HG03378 (cell line): ENCODE measurements at regions not wholly inside any gene's neighbourhood (a gene's known extent, or its start where the extent isn't known, plus 50 kb on each side); places are given as distances from the start of the nearest gene placed in this dataset.

ENCODE experiments used
- ATAC-seq: cut with Tn5 transposase; IDR thresholded peaks from one replicate; pipeline ENCODE4 v1.9.1; 2021; ENCODE audit warnings: mild to moderate bottlenecking, moderate library complexity; ENCODE audit not compliant: unreplicated experiment

- no peak for ATAC-seq
Measured at GRCh38 chr10:90571481-90572258, 286.2 kb downstream of the HTR7 start.

- no peak for ATAC-seq
Measured at GRCh38 chr10:90575125-90575524, 282.7 kb downstream of the HTR7 start.

- ATAC-seq, result no peak
Measured at GRCh38 chr10:90577569-90577968, 280.3 kb downstream of the HTR7 start.

GRCh38 chr10:90579602-90580242 is 278.1 kb downstream of the HTR7 start:
- ATAC-seq, result no peak

GRCh38 chr10:90583416-90583815 is 274.4 kb downstream of the HTR7 start:
- ATAC-seq, result no peak

GRCh38 chr10:90587081-90587491 is 270.8 kb downstream of the HTR7 start:
- no peak for ATAC-seq

GRCh38 chr10:90587561-90587960 is 270.3 kb downstream of the HTR7 start:
- no peak for ATAC-seq

GRCh38 chr10:90588222-90588621 is 269.6 kb downstream of the HTR7 start:
- ATAC-seq, result no peak

- no peak for ATAC-seq
Measured at GRCh38 chr10:90589825-90590224, 268.0 kb downstream of the HTR7 start.

GRCh38 chr10:90591629-90592028 is 266.2 kb downstream of the HTR7 start:
- ATAC-seq, result no peak

GRCh38 chr10:90592638-90593302 is 265.1 kb downstream of the HTR7 start:
- no peak for ATAC-seq

- ATAC-seq, result no peak
Measured at GRCh38 chr10:90598513-90598912, 259.3 kb downstream of the HTR7 start.

GRCh38 chr10:90602862-90603610 is 254.8 kb downstream of the HTR7 start:
- no peak for ATAC-seq

- ATAC-seq, result no peak
Measured at GRCh38 chr10:90604636-90605035, 253.2 kb downstream of the HTR7 start.

- ATAC-seq, result no peak
Measured at GRCh38 chr10:90605506-90605905, 252.3 kb downstream of the HTR7 start.

GRCh38 chr10:90612276-90612675 is 245.6 kb downstream of the HTR7 start:
- no peak for ATAC-seq

- ATAC-seq, result no peak
Measured at GRCh38 chr10:90614631-90615030, 243.2 kb downstream of the HTR7 start.

GRCh38 chr10:90621577-90621976 is 236.3 kb downstream of the HTR7 start:
- ATAC-seq, result no peak

- ATAC-seq, result no peak
Measured at GRCh38 chr10:90635111-90635765, 222.6 kb downstream of the HTR7 start.

GRCh38 chr10:90640756-90641155 is 217.1 kb downstream of the HTR7 start:
- no peak for ATAC-seq

- ATAC-seq, result no peak
Measured at GRCh38 chr10:90641731-90642130, 216.1 kb downstream of the HTR7 start.
